ENCODE measurements at regions not wholly inside any gene's neighbourhood (a gene's known extent, or its start where the extent isn't known, plus 50 kb on each side); places are given as distances from the start of the nearest gene placed in this dataset.

- BruUV-seq (replicated peaks): no TSS peak
- CTCF ChIA-PET: no interaction called here
Measured at GRCh38 chr7:68314208-68314607, 1284.1 kb upstream of the AUTS2 start.

DNA sequence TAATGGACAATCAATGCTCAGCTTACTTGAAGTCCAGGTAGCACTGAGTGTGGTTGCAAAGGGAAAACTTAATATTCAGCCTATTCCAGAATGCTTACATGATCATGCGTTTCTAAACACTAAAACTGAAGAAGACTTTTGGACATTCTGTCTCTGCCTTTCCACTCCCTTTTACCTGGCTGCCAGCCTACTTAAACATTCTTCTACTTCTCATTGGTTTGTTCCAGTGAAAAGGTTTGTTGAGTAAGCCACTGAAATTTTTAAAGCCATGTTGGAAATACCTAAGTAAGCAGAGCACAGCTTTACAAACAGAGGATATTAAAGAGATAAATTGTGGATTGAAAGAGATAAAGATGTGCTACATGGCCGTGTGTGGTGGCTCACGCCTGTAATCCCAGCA is 1280.8 kb upstream of the AUTS2 start:
- no peak for TF ChIP-seq EZH2 (IDR thresholded peaks at IDR 0.05; ENCODE audit: borderline replicate concordance, low read depth, low read length, poor library complexity, severe bottlenecking)
- TF ChIP-seq, protein P1, sequence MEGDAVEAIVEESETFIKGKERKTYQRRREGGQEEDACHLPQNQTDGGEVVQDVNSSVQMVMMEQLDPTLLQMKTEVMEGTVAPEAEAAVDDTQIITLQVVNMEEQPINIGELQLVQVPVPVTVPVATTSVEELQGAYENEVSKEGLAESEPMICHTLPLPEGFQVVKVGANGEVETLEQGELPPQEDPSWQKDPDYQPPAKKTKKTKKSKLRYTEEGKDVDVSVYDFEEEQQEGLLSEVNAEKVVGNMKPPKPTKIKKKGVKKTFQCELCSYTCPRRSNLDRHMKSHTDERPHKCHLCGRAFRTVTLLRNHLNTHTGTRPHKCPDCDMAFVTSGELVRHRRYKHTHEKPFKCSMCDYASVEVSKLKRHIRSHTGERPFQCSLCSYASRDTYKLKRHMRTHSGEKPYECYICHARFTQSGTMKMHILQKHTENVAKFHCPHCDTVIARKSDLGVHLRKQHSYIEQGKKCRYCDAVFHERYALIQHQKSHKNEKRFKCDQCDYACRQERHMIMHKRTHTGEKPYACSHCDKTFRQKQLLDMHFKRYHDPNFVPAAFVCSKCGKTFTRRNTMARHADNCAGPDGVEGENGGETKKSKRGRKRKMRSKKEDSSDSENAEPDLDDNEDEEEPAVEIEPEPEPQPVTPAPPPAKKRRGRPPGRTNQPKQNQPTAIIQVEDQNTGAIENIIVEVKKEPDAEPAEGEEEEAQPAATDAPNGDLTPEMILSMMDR (conservative IDR thresholded peaks at IDR 0.05; ENCODE audit: low read depth, low read length): no peak
- POLR2A ChIA-PET (ENCODE audit: low non-redundant PET): no interaction called here
- H3K9me3 ChIP-seq (ENCODE audit: low read depth, low read length, poor library complexity, severe bottlenecking): no peaks in the 10 kb centered on the region
- intact Hi-C loops (cut with micrococcal nuclease; ENCODE audit: unreplicated experiment): no loop called here
- H3K27ac ChIP-seq (ENCODE audit: low read depth, low read length, poor library complexity, severe bottlenecking): no peak overlapping the region
- no peak for DNase-seq (ENCODE audit: low spot score)
- no peak overlapping the region for H3K4me3 ChIP-seq (ENCODE audit: low read depth, low read length, poor library complexity, severe bottlenecking)
- H3K27me3 ChIP-seq (replicated peaks; ENCODE audit: insufficient read depth, low read depth, low read length, poor library complexity): no peaks in the 10 kb centered on the region
- H3K4me1 ChIP-seq (ENCODE audit: insufficient read depth, low read length, poor library complexity, severe bottlenecking): no peaks in the 10 kb centered on the region
- BruUV-seq (replicated peaks): no TSS peak
- CTCF ChIA-PET: interaction anchor here (0.7 kb wide), 1 partner anchor 1148 kb away, joined by 3 read pairs; no protein-coding TSS in a partner anchor
- no peaks in the 10 kb centered on the region for H3K36me3 ChIP-seq (ENCODE audit: insufficient read depth, low read length, poor library complexity, severe bottlenecking)

More at GRCh38 chr7:68314208-68314607, 1284.1 kb upstream of the AUTS2 start:
- no peaks in the 10 kb centered on the region for H3K36me3 ChIP-seq (ENCODE audit: insufficient read depth, low read length, poor library complexity, severe bottlenecking)
- TF ChIP-seq, protein P1 (conservative IDR thresholded peaks at IDR 0.05; ENCODE audit: low read depth, low read length): no peak
- no peak for TF ChIP-seq EZH2 (IDR thresholded peaks at IDR 0.05; ENCODE audit: borderline replicate concordance, low read depth, low read length, poor library complexity, severe bottlenecking)
- no peaks in the 10 kb centered on the region for H3K9me3 ChIP-seq (ENCODE audit: low read depth, low read length, poor library complexity, severe bottlenecking)
- intact Hi-C loops (cut with micrococcal nuclease; ENCODE audit: unreplicated experiment): no loop called here
- H3K4me3 ChIP-seq (ENCODE audit: low read depth, low read length, poor library complexity, severe bottlenecking): no peak overlapping the region
- no peaks in the 10 kb centered on the region for H3K4me1 ChIP-seq (ENCODE audit: insufficient read depth, low read length, poor library complexity, severe bottlenecking)
- POLR2A ChIA-PET (ENCODE audit: low non-redundant PET): no interaction called here
- H3K27ac ChIP-seq (ENCODE audit: low read depth, low read length, poor library complexity, severe bottlenecking): no peak overlapping the region
- no peak for DNase-seq (ENCODE audit: low spot score)
- no peaks in the 10 kb centered on the region for H3K27me3 ChIP-seq (replicated peaks; ENCODE audit: insufficient read depth, low read depth, low read length, poor library complexity)

GRCh38 chr7:68319061-68319460 is 1279.2 kb upstream of the AUTS2 start:
- intact Hi-C loops (cut with micrococcal nuclease; ENCODE audit: unreplicated experiment): no loop called here
- no TSS peak for BruUV-seq (replicated peaks)
- no peaks in the 10 kb centered on the region for H3K36me3 ChIP-seq (ENCODE audit: insufficient read depth, low read length, poor library complexity, severe bottlenecking)
- TF ChIP-seq EZH2 (IDR thresholded peaks at IDR 0.05; ENCODE audit: borderline replicate concordance, low read depth, low read length, poor library complexity, severe bottlenecking): no peak
- TF ChIP-seq, protein P1 (conservative IDR thresholded peaks at IDR 0.05; ENCODE audit: low read depth, low read length): no peak
- H3K4me1 ChIP-seq (ENCODE audit: insufficient read depth, low read length, poor library complexity, severe bottlenecking): no peaks in the 10 kb centered on the region
- DNase-seq (ENCODE audit: low spot score): no peak
- no peaks in the 10 kb centered on the region for H3K27me3 ChIP-seq (replicated peaks; ENCODE audit: insufficient read depth, low read depth, low read length, poor library complexity)
- ChIA-PET POLR2A (ENCODE audit: low non-redundant PET) (no interaction called here), CTCF (no interaction called here)
- H3K9me3 ChIP-seq (ENCODE audit: low read depth, low read length, poor library complexity, severe bottlenecking): no peaks in the 10 kb centered on the region
- H3K4me3 ChIP-seq (ENCODE audit: low read depth, low read length, poor library complexity, severe bottlenecking): no peak overlapping the region
- no peak overlapping the region for H3K27ac ChIP-seq (ENCODE audit: low read depth, low read length, poor library complexity, severe bottlenecking)

Measured in A673 (cell line).